ENCODE measurements at regions not wholly inside any gene's neighbourhood (a gene's known extent, or its start where the extent isn't known, plus 50 kb on each side); places are given as distances from the start of the nearest gene placed in this dataset.
"Not testable (repeated sequence)": the region's sequence is repeated elsewhere in the genome, so short reads cannot be mapped to it uniquely, and the experiment has no call there.

DNA sequence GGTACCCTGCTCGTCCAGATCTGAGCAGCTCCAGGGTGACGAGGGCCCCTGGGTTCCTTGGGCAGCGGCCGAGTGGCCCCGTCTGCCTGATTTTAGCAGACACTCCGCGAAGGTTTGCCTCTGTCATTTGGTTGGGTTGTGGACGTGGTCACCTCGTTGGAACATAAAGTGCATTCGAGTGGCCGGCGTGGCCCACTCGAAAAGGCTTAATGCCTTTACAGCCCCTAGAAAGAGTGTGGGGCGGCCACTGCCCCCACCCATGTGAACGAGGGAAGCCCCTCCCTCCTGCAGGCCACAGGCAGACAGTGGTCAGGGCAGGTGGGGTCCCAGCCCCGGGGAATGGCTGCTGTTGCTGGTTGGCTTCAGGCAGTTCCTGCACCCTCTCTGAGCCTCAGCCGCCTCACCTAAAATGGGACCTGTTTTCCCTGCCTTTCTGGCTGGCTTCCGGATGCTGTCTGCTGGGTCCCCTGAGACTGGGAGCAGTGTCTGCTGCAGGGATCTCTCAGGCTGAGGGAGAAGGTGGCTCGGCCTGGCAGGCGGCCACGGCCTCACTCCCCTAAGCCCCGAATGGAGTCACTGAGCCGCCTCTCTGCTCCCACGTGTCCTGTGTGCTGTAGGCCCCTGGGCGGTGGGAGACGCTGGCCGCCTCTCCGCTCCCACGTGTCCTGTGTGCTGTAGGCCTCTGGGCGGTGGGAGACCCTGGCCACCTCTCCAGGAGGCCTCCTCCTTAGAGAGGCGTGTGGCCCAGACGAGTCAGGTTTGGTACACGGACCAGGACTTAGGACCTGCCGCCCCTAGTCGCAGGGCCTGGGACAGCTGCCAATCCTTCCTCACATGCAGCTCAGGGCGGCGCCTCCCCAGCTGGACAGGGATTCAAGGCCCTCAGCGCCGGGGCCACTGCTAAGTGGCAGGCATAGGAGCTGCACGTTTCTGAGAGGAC is 233.0 kb downstream of the ERMARD start:
- no peak for DNase-seq

DNA sequence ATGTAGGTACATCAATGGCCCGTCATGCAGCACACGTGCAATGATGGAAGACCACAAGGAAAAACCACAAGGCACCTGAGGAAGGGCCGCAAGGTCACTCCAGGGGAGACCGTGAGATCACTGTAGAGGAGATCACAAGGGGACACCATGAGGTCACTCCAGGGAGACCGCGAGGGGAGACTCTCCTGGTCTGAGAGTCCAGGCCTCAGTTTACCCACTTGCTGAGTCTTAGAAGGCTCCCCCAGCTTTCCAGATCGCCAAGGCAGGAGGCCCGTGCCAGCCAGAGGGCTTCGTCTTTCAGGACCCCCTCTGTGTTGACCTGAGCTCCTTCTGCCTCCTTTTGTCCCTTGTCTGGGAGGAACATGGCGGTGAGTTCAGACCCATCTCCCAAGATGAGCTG is 232.2 kb downstream of the ERMARD start:
- no peak for DNase-seq

DNA sequence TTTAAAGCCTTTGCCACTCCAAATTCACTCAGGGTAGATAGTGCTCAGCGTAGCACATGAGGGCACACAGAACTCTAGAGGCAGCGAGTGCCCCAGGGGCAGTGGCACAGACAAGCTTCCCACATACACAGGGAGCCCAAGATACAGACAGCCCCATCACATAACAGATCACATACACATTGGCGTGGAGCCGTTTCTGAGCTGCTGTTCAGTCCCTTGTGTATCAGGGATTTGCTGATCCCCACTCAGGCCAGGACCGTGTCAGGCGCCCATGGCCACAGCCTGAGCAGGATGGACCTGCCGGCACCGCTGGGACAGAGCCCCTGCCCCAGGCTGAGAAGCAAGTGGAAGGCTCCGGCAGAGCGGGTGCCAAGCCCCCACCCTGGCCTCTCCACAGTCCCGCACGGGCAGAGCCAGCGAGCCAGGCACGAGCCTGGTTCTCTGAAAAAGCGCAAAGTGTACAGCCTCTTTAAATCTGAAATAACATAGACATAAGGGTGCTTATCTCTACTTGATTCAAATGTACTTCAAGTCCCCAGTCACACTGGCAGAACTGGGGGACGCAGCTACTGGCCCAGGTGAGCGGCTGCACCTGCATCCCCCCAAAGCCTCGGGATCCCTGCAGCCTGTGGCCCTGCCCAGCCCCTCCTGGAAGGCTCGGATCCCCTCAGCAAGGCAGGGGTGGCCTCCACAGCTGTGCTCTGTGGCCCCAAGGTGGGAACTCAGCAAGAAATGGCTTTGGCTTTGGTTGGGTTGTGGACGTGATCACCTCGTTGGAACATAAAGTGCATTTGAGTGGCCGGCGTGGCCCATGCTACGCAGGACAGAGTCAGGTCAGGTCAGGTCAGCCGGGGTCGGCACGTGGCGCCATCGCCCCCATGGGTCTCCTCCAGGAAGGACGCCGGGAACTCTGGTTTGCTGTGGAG is 231.3 kb downstream of the ERMARD start:
- DNase-seq: no peak

DNA sequence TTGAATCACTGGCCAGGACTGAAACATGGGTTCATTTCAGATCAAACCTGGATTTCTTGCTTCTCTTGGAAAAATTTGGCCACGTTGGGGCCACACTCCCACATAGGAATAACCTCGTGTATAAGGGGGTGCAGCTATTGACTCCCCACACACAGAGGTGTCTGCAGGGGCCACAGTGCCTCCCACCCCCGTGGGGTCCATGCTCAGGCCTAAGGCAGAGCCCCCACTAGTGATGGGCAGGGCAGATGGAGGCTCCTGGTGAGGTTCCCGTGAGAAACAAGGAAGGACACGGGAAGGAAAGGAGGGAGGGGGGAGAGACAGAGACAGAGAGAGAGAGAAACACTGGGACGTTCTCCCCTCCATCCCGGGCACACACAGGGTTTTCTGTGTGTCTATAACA is 230.5 kb downstream of the ERMARD start:
- DNase-seq: no peak

DNA sequence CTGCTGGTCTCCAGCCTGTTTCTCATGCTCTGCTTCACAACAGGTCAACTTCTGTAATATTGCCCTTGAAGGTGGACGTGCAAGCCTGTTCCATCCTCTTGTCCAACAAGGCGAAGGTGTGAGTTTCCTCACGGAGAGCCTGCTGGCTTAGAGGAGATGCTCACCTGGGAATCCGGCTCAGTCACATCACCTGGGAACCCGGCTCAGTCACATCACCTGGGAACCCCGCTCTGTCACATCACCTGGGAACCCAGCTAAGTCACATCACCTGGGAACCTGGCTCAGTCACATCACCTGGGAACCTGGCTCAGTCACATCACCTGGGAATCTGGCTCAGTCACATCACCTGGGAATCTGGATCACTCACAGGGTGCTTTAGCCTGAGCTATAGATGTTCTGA is 230.1 kb downstream of the ERMARD start:
- DNase-seq: no peak

DNA sequence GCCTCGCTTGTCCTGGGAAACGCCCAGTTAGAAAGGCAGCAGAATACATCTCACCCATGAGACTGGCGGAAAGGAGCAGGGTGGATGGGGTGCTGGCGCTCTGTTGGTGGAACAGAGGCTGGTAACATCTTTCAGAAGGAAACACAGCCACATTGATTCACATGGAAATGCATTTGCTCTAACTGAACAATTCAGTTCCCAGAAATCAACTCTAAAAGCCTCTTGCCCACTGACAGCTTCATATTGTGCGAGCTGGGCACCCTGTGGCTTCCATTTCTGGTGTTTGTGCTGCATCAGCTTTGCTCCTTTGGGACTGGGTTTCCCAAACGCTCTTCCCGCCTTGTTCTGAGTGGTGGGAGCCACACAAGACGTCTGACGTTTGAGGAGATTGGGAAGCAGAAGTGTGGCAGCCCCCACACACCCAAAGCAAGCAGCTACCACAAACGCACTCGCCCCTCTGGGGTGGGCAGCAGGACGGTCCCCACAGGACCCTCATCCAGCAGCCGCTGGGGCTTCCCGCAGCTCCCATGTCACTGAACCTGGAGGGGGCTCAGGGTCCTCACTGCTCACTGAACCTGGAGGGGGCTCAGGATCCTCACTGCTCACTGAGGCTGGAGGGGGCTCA is 229.5 kb downstream of the ERMARD start:
- DNase-seq: no peak

DNA sequence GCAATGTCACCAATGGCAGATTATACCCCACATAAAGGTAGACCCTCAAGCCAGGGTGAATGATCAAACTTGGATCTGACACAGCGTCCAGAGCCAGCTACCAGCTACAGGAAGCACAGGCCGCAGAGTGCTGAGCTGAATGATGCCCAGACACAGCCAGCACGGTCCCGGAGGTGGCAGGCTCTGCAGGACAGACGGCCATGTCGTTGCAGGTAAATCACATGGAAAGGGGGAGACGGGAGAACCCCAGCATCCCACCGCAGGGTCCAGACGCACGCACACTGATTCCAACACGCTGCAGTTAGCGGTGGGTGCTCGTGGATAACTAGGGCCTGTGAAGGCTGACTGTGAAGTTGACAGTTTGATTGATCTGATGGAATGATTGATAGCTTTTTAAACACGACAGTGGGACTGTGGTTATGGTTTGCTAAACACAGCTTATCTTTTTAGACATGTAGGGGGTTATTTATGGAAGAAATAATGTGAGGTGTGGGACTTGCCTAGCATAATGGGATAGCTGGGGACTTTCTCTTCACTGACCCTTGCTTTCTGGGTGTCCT is 228.5 kb downstream of the ERMARD start:
- no peak for DNase-seq

DNA sequence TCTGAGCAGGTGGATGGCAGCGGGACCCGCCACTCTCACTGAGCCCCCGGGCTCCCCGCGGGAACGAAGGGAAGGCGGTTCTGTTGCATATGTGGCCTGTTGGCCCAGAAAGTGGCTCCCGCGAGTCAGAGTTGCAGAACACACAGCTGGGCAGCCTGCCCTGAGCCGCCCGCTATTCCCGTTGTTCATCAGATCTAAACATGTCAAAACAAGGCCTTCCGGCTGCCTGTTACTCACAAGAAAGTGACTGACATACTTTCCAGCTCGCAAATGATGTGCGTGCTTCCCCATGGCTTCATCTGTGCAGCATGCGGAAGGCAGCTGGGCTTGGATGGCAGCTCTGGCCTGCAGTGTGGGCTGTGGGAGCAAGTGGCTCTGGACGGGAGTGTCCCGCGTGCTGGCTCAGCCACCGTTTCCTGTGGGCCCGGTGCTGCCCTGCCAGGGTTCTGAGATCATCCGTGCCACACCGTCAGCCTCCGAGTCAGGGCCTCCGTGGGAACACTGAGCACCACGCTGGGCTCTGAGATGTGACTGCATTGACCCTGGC is 227.3 kb downstream of the ERMARD start:
- no peak for DNase-seq

DNA sequence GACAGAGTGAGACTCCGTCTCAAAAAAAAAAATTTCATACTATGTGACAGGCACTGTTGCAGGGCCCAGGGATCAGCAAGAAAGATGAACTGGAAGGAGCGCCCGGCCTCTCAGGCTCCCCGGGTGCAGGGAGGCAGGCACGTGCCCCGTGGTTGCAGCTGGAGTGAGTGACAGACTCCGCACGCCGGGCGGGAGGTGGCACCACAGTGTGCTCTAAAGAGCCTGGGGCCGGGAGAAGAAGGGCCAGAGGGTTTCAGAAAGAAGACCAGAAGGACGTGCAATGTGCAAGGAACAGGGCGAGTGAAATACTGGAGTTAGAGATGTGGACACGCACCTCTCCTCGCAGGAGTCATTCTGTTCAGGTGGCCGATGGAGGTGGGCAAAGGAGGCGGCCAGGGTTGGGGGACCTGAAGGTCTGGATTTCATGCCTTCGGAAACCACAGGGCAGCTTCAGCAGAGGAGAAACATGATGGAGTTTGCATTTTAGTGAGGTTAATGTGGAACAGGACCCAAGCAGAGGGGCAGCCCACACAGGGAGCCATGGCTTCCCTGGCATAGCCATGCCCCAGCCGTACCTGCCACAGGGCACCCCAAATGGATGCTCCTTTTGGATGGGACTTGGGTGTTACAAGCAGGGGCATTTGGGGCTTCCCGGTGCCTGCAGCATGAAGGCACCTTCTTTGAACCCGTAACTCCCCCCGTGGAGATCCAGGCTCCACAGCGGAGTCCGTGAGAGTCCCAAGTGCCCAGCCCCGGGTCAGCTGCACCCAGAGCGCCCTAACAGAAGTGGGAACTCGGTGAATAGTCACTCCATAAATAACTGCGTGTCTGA is 226.2 kb downstream of the ERMARD start:
- DNase-seq: no peak

DNA sequence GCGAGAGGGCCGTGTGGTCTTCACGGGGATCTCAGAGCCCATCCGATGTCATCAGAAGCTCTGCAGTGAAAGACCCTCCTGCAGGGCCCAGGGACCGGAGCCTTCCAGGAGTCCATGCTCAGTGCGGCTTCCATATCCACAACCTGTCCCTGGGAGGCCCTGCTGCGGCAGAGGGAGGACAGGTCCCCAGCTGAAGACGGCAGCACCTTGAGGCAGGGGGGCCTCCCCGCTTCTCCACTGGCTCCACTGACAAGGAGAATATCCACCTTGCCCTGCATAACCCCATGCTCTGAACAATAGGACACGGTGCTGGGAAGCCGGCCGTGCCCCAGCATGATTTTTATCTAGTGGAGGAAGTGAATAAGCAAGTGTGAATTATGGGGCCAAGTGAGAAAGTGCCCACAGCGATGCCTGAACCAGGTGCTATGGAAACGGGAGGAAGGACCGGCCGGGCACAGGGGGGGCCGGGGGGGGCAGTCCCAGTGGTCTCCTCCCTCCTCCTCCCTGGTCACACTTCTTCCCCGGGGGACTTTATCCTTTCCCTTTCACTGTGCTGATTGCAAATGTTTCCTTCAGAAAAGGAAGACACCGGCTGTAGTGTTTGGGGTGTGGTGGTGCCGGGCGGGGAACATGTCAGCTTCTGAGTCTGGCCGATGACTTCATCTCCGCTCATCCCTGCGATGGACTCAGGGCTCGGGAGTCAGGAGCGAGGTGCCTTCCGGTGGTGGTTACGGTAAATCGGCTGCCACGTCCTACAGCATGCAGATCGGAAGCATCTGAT is 225.1 kb downstream of the ERMARD start:
- DNase-seq: no peak

DNA sequence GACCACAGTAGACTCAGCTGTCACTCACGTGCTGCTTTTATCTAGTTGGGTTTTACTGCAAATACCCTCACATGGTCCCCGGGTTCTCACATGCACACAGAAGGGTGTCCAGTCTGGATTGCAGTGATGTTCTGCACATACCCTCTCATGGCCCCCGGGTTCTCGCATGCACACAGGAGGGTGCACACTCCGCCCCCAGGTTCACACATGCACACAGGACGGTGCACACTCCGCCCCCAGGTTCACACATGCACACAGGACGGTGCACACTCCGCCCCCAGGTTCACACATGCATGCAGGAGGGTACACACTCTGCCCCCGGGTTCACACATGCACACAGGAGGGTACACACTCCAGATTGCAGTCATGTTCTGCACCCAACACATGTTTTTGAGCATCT is 224.3 kb downstream of the ERMARD start:
- no peak for DNase-seq

DNA sequence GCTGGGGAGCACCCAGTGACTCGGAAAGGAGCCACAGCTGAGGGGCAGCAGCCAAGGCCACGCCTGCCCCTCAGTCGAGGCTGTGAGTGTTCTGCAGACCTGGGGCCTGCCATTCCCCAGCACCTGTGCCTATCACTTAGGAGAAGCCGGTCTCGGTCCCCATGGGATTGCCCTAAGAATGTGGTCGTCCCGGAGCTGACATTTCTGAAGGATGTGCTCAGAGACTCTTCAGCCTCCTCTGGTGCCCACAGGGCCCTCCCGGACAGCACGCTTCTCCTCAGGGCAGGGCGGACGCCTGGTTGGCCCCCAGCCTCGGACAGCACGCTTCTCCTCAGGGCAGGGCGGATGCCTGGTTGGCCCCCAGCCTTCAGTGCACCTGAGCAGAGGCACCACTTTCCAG is 223.9 kb downstream of the ERMARD start:
- DNase-seq: no peak

DNA sequence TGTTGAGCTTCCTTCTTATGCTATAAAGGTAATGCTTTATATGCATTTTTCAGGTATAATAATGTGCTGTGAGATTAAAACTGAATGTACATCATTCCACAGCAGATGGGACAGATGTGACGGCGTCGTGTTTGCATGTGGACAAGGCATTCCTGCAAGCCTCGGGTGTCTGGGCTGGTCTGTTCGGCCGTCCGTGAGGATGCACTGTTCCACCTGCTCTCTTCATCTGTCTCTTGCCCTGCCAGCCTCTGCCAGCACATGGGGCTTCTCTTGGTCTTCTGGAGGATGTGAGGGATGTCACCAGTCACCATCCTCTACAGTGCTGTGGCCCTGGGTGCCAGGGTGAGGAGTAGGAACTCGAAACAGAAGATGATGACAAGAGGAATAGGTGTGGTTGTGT is 223.2 kb downstream of the ERMARD start:
- DNase-seq: no peak

DNA sequence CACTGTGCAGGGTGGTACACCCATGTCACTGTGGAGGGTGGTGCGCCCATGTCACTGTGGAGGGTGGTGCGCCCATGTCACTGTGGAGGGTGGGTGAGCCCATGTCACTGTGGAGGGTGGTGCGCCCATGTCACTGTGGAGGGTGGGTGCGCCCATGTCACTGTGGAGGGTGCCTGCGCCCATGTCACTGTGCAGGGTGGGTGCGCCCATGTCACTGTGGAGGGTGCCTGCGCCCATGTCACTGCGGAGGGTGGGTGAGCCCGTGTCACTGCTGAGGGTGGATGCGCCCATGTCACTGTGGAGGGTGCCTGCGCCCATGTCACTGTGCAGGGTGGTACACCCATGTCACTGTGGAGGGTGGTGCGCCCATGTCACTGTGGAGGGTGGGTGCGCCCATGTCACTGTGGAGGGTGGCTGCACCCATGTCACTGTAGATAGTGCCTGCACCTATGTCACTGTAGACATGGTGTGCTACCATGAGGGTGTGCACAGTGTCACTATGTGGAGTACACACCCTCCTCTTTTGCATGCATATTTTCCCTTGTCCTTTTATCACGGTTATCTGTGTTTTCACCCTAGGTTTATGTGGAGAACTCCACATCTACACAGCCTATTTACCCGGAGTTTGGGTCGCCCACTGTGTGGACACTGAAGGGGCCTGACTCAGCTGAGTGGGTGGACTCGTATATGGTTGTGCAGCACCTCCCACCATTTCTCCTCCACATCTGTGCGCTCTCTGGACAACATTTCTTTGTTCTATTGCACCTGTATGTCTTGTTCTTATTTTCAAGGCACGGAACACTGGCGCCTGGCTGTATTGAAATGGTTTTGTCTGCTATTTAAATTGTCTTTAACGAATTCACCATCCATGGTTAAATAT is 222.4 kb downstream of the ERMARD start:
- not testable (repeated sequence) for DNase-seq

DNA sequence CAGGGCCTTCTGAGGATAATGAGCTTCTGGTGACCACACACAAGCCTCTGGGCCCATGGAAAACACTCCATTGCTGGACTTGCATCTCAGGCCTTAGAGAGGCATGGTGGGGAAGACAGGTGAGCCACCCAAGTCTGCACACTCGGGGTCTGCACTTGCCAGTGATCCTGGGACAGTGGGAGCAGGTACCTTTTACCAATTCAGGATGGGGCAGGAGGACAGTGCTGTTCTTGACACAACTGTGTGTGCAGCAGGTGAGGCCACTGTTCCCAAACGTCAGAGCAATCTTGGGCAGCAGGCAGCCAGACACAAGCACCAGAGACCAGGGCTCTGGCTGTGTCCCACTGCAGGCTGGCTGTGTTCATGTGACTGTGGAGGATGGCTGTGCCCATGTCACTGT is 221.3 kb downstream of the ERMARD start:
- no peak for DNase-seq

DNA sequence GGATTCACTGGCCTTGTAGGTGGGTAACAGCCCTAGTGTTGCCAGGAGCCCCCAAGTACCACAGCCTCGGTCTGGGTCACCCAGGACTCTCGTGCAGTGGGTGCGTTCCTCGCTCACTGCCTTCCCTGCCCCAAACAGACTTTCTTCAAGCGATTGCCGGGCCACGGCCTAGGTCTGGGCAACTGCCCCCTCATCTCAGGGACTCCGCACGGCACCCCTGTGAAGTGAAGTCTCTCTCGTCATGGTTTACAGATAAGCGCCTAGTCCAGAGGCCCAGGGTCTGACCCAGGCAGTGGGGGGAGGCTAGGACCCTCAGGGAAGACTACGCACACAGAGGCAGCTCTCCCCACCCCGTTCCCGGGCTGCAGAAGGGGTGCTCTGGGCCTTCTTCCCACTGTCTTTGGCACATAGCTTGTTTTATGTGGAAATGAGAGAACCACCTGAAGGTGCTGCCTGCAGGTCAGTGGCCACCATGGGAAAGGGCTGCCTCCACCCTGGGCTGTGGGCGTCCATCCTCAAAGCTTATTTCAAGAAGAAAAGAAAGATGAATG is 220.8 kb downstream of the ERMARD start:
- no peak for DNase-seq

DNA sequence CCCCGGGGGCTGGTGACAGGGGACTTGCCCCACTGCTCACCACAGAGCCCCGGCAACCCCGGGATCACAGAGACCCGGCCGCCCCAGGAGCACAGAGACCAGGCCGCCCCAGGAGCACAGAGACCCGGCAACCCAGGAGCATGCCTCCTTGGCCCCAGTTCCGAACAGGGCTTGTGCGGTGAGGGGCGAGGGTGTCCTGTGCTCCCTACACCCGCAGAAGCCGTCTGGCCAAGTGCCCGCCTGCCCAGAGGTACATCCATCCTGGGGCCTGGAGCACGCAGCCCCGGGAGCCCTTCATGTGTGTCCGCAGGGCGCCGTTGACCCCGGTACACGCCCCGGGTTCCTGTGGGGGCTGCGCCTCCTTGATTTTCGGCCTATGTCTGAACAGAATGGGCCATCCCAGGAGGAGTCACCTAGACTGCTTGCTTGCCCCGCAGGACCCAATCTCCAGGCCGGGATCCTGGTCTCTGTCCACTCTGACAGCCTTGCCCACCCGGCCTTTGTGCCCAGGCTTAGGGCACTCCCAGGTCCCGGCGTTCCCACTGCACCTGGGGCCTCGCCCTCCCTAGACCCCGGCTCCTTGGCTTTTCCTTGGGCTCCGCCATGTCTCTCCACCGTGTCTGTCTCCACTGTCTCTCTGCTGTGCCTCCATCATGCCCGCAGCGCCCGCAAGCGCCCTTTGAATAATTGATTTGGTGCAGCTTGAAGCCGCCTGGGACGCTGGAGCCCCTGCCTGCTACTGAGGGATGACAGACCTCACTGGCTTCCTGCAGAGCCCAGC is 219.8 kb downstream of the ERMARD start:
- no peak for DNase-seq
